Heart right ventricle (tissue), 16 donors: ENCODE measurements at regions not wholly inside any gene's neighbourhood (a gene's known extent, or its start where the extent isn't known, plus 50 kb on each side); places are given as distances from the start of the nearest gene placed in this dataset.

Experiments used
- ATAC-seq, 8 donors: fragments of 200-7000 bp; cut with Tn5 transposase; one replicate each; pipeline ENCODE4 v1.9.1; 2020; ENCODE audit warnings: mild to moderate bottlenecking in 8 of 8, moderate library complexity in 8 of 8, moderate number of reproducible peaks in 1 of 8
- DNase-seq, 2 donors: peaks; one replicate each; pipeline ENCODE4 v3.0.0-alpha.2; 2020
- H3K27ac ChIP-seq, 10 donors: fragments of 200-600 bp; sonication (generic) in 2 of 10; one replicate each; pipeline versions ENCODE4 v1.5.0 to v1.8.0; 2020 to 2022; ENCODE audit warnings: mild to moderate bottlenecking in 3 of 10
- H3K27me3 ChIP-seq, 7 donors: fragments of 200-600 bp; one replicate each; pipeline ENCODE4 v1.8.0; 2021 to 2022; ENCODE audit warnings: mild to moderate bottlenecking in 2 of 7
- H3K36me3 ChIP-seq, 9 donors: fragments of 200-600 bp; sonication (generic) in 1 of 9; one replicate each; pipeline versions ENCODE4 v1.5.0 to v1.8.0; 2020 to 2022; ENCODE audit warnings: mild to moderate bottlenecking in 2 of 9
- H3K4me1 ChIP-seq, 9 donors: fragments of 200-600 bp; sonication (generic) in 1 of 9; one replicate each; pipeline versions ENCODE4 v1.5.0 to v1.8.0; 2020 to 2022; ENCODE audit warnings: mild to moderate bottlenecking in 4 of 9
- H3K4me3 ChIP-seq, 10 donors: fragments of 200-600 bp; sonication (generic) in 2 of 10; one replicate each; pipeline versions ENCODE4 v1.5.0 to v1.8.0; 2020 to 2022; ENCODE audit warnings: mild to moderate bottlenecking in 7 of 10, moderate library complexity in 2 of 10
- H3K9me3 ChIP-seq, 11 donors: fragments of 200-600 bp in 10 of 11; sonication (generic) in 2 of 11; one replicate each; pipeline versions ENCODE4 v1.5.0 to v1.8.0; 2013 to 2022; ENCODE audit warnings: mild to moderate bottlenecking in 2 of 11, control low read depth in 1 of 11, moderate library complexity in 1 of 11
- WGBS, 2 donors: extraction: QIAGEN DNeasy Blood & Tissue Kit; methylation state at CpG; one replicate each; pipeline ENCODE4 v1.1.7; 2013; ENCODE audit warnings: inconsistent platforms in 1 of 2; 5-methylcytosine and 5-hydroxymethylcytosine counted together
- intact Hi-C, 10 donors: fragments of 100-400 bp; cut with DNase I; formaldehyde crosslinking; loops; one replicate each; pipeline versions ENCODE4 v1.11.1 to v1.14.2; 2022
- TF ChIP-seq, protein P1 (sequence below), 9 donors: fragments of 200-600 bp; sonication (generic) in 2 of 9; IDR thresholded peaks; one replicate each; pipeline versions ENCODE4 v1.5.0 to v1.8.0; 2021 to 2022; ENCODE audit warnings: antibody characterized with exemption in 9 of 9, mild to moderate bottlenecking in 5 of 9, moderate library complexity in 1 of 9
- donor health status: Arrhythmogenic right ventricular cardiomyopathy.
- donor health status: ischemic (EF 13 %, LVEDD 7.1; RV severe dilation, severe dysfunction).
- donor health status: healthy with polysubstance abuse.
- donor health status: DM: no; HTN: yes; CAD: no.
- donor health status: DM: no; HTN: no; CAD: no.
- donor health status: ischemic (EF 25% LVEDD 6.9; RV normal size, moderate dysfunction).
- donor health status: ischemic (EF 25% LVEDD 5.7; RV mildly dilated, moderate dysfunction).
- donor health status: healthy.
- donor health status: DM: yes; HTN: yes; CAD: no.
- donor health status: Ischemic cardiomyopathy.
- donor health status: ischemic (EF 35%, LVEDD 5.7; RV mildly dilated, moderate dysfunction).
- donor health status: nonischemic (EF 11% LVEDD 7.7; RV severe dilation, severe dysfunction).
- donor health status: DM: yes; HTN: yes; CAD: no.
- donor health status: PGD.
- donor health status: ischemic (EF 29% LVEDD 5.4; RV normal size, mild dysfunction).
- donor health status: nonischemic (EF 23%, LVEDD 6.1; RV moderate dilation, normal function).

DNA sequence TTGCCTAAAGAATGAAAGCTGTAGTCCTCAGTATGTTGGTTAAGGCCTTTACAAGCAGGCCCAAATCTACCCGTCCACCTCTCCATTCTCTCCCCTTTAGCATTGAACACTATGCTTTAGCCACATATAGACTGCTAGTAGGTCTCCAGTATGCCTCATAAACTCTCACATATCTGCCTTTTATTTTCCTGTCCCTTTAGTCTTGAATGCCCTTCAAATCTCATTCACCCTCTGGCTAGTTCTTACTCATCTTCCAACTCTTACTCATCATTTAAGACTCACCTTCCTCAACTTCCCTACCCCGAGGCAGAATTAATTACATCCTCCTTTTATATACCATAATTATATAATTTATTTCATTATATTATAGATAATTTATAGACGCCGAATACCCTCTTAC is 78.7 kb upstream of the TSPAN2 start:
- TF ChIP-seq, protein P1, sequence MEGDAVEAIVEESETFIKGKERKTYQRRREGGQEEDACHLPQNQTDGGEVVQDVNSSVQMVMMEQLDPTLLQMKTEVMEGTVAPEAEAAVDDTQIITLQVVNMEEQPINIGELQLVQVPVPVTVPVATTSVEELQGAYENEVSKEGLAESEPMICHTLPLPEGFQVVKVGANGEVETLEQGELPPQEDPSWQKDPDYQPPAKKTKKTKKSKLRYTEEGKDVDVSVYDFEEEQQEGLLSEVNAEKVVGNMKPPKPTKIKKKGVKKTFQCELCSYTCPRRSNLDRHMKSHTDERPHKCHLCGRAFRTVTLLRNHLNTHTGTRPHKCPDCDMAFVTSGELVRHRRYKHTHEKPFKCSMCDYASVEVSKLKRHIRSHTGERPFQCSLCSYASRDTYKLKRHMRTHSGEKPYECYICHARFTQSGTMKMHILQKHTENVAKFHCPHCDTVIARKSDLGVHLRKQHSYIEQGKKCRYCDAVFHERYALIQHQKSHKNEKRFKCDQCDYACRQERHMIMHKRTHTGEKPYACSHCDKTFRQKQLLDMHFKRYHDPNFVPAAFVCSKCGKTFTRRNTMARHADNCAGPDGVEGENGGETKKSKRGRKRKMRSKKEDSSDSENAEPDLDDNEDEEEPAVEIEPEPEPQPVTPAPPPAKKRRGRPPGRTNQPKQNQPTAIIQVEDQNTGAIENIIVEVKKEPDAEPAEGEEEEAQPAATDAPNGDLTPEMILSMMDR (IDR thresholded peaks at IDR 0.05) = no peak
- H3K9me3 ChIP-seq = no peaks in the 10 kb centered on the region
- H3K27me3 ChIP-seq = no peaks in the 10 kb centered on the region
- peaks cover 0 to 18% (median 0%) of the 10 kb centered on the region in 9 donors for H3K4me1 ChIP-seq
- intact Hi-C loops = no loop called here
- ATAC-seq = no peak
- no peak overlapping the region for H3K4me3 ChIP-seq
- H3K27ac ChIP-seq = peak overlapping the region in 1 of 10 donors; percentile 51
- no peak for DNase-seq
- 92 to 94% methylated on average over 4 of the region's 4 CpGs for WGBS, 2 donors
- no peaks in the 10 kb centered on the region for H3K36me3 ChIP-seq

DNA sequence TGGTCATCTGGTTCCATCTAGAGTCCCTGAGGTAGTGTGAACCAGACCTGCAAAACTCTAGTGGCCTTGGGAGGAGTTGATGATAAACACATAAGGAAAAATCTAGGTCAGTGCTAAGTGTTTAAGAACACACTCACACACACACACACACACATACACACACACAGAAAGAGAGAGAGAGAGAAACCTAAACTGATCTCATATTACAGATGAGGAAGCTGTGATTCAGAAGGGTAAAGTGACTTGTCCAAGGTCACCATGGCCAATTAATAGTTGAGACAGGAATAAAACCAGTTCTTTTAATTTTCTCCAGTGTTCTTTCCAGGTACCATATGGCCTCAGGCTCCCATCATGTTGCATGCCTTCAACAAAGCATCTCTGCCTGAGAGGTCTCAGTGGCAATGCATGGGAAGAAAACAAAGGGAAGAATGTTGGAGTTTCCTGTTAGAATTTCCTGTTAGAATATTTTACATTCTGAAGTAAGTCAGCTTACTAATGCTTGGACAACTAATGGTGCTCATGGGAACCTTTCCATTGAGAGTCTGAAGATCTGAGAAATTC is 77.3 kb upstream of the TSPAN2 start:
- Histone ChIP-seq H3K36me3 (no peaks in the 10 kb centered on the region), H3K4me1 (peaks cover 0 to 18% (median 0%) of the 10 kb centered on the region in 9 donors), H3K27me3 (no peaks in the 10 kb centered on the region), H3K4me3 (no peak overlapping the region), H3K9me3 (no peaks in the 10 kb centered on the region), H3K27ac (no peak overlapping the region)
- ATAC-seq (no peak), DNase-seq (no peak)
- intact Hi-C loops = no loop called here
- TF ChIP-seq, protein P1 (IDR thresholded peaks at IDR 0.05) = no peak

DNA sequence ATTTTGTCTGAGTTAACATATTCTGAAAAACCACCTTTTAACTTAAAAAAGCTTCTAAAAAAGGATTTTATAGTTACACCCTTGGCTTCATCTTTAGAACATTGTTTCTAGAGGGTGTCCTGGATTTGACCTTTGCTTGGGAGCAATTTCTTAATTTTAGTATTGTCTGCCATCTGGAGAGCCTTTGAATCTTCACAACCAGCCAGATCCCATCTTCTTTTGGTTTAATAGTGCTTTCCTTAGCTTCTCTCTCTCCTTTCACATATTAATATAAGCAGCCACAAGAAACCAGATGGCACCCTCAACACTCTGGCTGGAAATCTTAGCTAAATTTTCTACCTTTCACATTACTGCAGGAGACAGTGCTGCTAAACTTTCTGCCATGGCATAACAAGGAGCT is 76.5 kb upstream of the TSPAN2 start:
- no peak overlapping the region for H3K27ac ChIP-seq
- TF ChIP-seq, protein P1 (IDR thresholded peaks at IDR 0.05) = no peak
- no peak overlapping the region for H3K4me3 ChIP-seq
- intact Hi-C loops = no loop called here
- no peaks in the 10 kb centered on the region for H3K36me3 ChIP-seq
- H3K4me1 ChIP-seq = peaks cover 0 to 16% (median 0%) of the 10 kb centered on the region in 9 donors
- no peaks in the 10 kb centered on the region for H3K27me3 ChIP-seq
- DNase-seq (no peak), ATAC-seq (no peak)
- no peaks in the 10 kb centered on the region for H3K9me3 ChIP-seq

DNA sequence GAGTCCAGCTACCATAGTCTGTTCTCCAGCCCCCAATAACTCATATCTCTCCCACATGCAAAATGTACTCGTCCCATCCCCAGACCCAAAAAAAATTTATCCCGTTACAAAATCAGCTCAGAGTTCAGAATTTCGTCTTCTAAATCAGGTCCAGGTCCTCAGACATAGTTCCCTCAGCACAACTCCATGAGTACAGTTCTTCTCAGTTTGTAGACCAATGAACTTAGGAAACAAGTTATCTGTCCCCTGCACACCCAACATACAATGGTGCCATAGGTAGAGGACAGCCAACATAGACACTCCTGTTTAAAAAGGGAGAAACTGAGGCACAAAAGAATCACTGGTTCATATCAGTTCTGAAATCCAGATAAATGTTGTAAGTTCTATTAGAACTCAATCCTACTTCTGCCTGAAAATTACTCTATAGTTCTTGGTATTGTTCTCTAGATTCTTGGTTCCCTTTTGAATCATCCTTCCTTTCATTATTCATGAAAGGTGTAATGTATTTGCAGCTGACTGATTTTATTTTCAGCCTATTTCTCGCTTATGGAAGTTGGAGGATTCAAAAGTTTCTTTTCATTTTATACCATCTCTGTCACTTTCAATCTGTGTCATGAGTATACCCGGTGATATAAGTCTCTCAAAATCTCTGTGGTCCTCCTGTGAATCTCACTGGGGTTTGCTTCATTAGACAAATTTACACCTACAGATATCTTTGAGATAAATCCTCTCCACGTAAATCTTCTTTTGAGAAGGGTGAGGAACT is 75.8 kb upstream of the TSPAN2 start:
- 84 to 91% methylated on average over 6 of the region's 6 CpGs for WGBS, 2 donors
- intact Hi-C loops = no loop called here
- DNase-seq = no peak

More for the DNA sequence above, 75.8 kb upstream of the TSPAN2 start:
- H3K4me1 ChIP-seq = peaks cover 0 to 9% (median 0%) of the 10 kb centered on the region in 9 donors
- no peaks in the 10 kb centered on the region for H3K9me3 ChIP-seq
- TF ChIP-seq, protein P1 (IDR thresholded peaks at IDR 0.05) = no peak
- H3K27ac ChIP-seq = no peak overlapping the region
- no peak for ATAC-seq
- H3K27me3 ChIP-seq = no peaks in the 10 kb centered on the region
- H3K4me3 ChIP-seq = no peak overlapping the region
- no peaks in the 10 kb centered on the region for H3K36me3 ChIP-seq
